ENCODE measurements at regions not wholly inside any gene's neighbourhood (a gene's known extent, or its start where the extent isn't known, plus 50 kb on each side); places are given as distances from the start of the nearest gene placed in this dataset.

GRCh38 chr2:18387441-18388206 lies 172.8 kb downstream of the RDH14 start:
- Histone ChIP-seq H3K79me2 (ENCODE audit: control insufficient read depth, low read length) (no peaks in the 10 kb centered on the region), H3K9me3 (ENCODE audit: control insufficient read depth, insufficient read depth, low read length) (no peaks in the 10 kb centered on the region), H4K20me1 (ENCODE audit: control insufficient read depth, insufficient read depth, low read depth, low read length) (no peaks in the 10 kb centered on the region), H3K4me1 (ENCODE audit: control insufficient read depth, low read length) (no peaks in the 10 kb centered on the region), H3K36me3 (ENCODE audit: control insufficient read depth, low read length) (no peaks in the 10 kb centered on the region), H3K9me2 (replicated peaks; ENCODE audit: control insufficient read depth, low read length) (no peaks in the 10 kb centered on the region), H3K27ac (ENCODE audit: low read depth, low read length) (no peak overlapping the region), H3K4me2 (ENCODE audit: low read length) (no peak overlapping the region), H3F3A (ENCODE audit: control insufficient read depth, insufficient read depth) (no peaks in the 10 kb centered on the region), H3K27me3 (ENCODE audit: control insufficient read depth, low read length) (no peaks in the 10 kb centered on the region), H3K4me3 (ENCODE audit: low read length) (no peak overlapping the region)
- TF ChIP-seq EZH2phosphoT487 (IDR thresholded peaks at IDR 0.05; ENCODE audit: borderline replicate concordance, low read length) (no peak), CTCF (IDR thresholded peaks at IDR 0.05; ENCODE audit: low read depth, low read length, poor library complexity, severe bottlenecking) (peak; percentile 96)

GRCh38 chr2:18384242-18384641 lies 176.2 kb downstream of the RDH14 start:
- no peaks in the 10 kb centered on the region for H3F3A ChIP-seq (ENCODE audit: control insufficient read depth, insufficient read depth)

GRCh38 chr2:18381386-18381785 lies 179.1 kb downstream of the RDH14 start:
- Histone ChIP-seq H3K9me3 (ENCODE audit: control insufficient read depth, insufficient read depth, low read length) (no peaks in the 10 kb centered on the region), H3K9me2 (replicated peaks; ENCODE audit: control insufficient read depth, low read length) (no peaks in the 10 kb centered on the region), H3K4me2 (ENCODE audit: low read length) (no peak overlapping the region), H3F3A (ENCODE audit: control insufficient read depth, insufficient read depth) (no peaks in the 10 kb centered on the region), H3K36me3 (ENCODE audit: control insufficient read depth, low read length) (no peaks in the 10 kb centered on the region), H4K20me1 (ENCODE audit: control insufficient read depth, insufficient read depth, low read depth, low read length) (no peaks in the 10 kb centered on the region), H3K27ac (ENCODE audit: low read depth, low read length) (no peak overlapping the region), H3K4me3 (ENCODE audit: low read length) (no peak overlapping the region), H3K27me3 (ENCODE audit: control insufficient read depth, low read length) (peaks cover 3% of the 10 kb centered on the region; the same call in 1 of the 2 replicates), H3K79me2 (ENCODE audit: control insufficient read depth, low read length) (no peaks in the 10 kb centered on the region), H3K4me1 (ENCODE audit: control insufficient read depth, low read length) (no peaks in the 10 kb centered on the region)
- TF ChIP-seq CTCF (IDR thresholded peaks at IDR 0.05; ENCODE audit: low read depth, low read length, poor library complexity, severe bottlenecking), result no peak
- TF ChIP-seq EZH2phosphoT487 (IDR thresholded peaks at IDR 0.05; ENCODE audit: borderline replicate concordance, low read length), result no peak

More at GRCh38 chr2:18384242-18384641, 176.2 kb downstream of the RDH14 start:
- no peaks in the 10 kb centered on the region for H3K36me3 ChIP-seq (ENCODE audit: control insufficient read depth, low read length)
- peaks cover 3% of the 10 kb centered on the region; the same call in 1 of the 2 replicates for H3K27me3 ChIP-seq (ENCODE audit: control insufficient read depth, low read length)
- no peaks in the 10 kb centered on the region for H3K79me2 ChIP-seq (ENCODE audit: control insufficient read depth, low read length)
- no peak overlapping the region for H3K4me3 ChIP-seq (ENCODE audit: low read length)
- no peaks in the 10 kb centered on the region for H4K20me1 ChIP-seq (ENCODE audit: control insufficient read depth, insufficient read depth, low read depth, low read length)
- TF ChIP-seq EZH2phosphoT487 (IDR thresholded peaks at IDR 0.05; ENCODE audit: borderline replicate concordance, low read length) (no peak), CTCF (IDR thresholded peaks at IDR 0.05; ENCODE audit: low read depth, low read length, poor library complexity, severe bottlenecking) (no peak)
- H3K4me1 ChIP-seq (ENCODE audit: control insufficient read depth, low read length), result no peaks in the 10 kb centered on the region
- no peaks in the 10 kb centered on the region for H3K9me2 ChIP-seq (replicated peaks; ENCODE audit: control insufficient read depth, low read length)
- no peaks in the 10 kb centered on the region for H3K9me3 ChIP-seq (ENCODE audit: control insufficient read depth, insufficient read depth, low read length)
- no peak overlapping the region for H3K27ac ChIP-seq (ENCODE audit: low read depth, low read length)
- no peak overlapping the region for H3K4me2 ChIP-seq (ENCODE audit: low read length)
